ENCODE measurements at regions not wholly inside any gene's neighbourhood (a gene's known extent, or its start where the extent isn't known, plus 50 kb on each side); places are given as distances from the start of the nearest gene placed in this dataset.
"Not testable (repeated sequence)": the region's sequence is repeated elsewhere in the genome, so short reads cannot be mapped to it uniquely, and the experiment has no call there.

- DNase-seq, result no peak
These were observed 98.4 kb upstream of the TARDBP start for GRCh38 chr1:10914056-10914455.

DNA sequence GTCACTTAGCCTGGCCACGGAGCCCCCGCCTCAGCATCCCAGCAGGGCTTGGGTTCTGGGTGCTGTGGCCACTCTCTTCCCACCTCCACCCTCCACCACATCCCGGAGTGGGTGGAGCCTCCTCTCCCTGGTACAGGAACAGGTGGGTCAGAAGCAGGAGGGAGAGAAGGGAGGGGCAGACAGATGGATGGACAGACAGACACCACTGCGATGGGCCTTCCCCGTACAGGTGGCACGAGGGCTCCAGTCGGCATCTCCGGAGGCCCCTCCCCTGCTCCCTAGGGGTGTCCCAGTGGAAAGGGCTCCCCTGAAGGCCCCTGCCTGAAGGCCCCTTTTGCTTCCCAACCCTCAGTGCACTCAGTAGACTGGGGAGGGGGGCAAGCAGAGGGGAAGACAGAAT is 96.9 kb upstream of the TARDBP start:
- DNase-seq, result no peak

DNA sequence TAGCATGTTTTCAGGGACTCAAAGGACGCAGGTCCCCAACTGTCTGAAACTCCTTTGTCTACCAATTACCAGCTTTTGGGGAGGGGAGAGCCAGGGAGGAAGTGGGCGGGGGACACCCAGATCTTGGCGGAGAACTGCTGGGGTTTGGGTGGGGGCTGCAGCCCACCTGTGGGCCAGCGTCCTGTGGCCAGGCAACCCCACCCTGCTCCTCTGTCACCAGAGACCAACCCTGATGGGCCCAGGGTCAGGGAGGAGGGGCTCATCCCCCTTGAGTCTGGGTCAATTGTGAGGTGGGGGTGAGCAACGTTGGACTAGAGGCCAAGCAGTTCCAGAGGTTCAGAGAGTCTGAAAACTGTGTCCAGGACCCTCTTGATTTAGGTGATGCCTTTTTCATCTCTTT is 96.1 kb upstream of the TARDBP start:
- no peak for DNase-seq

DNA sequence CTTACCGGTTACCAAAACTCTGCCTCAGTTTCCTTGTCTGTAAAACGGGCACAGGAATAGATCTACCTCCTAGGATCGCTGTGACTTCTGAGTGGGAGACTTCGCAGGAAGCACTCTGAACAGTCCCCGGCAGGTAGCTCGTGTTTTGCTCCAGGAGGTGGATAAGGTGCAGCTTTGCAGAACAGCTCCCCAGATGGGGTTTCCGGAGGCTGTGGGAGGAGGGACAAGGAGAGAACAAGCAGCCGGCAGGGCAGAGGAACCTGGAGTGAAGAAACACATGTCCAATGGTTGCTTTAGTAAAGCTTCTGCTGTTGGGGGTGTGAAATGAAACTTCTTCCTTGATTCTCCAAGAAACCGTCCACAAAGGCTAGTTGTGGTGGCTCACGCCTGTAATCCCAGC is 95.5 kb upstream of the TARDBP start:
- DNase-seq, result no peak

- DNase-seq, result no peak
These were observed 94.7 kb upstream of the TARDBP start for GRCh38 chr1:10917513-10918454.

GRCh38 chr1:10918531-10918930 is 93.9 kb upstream of the TARDBP start:
- DNase-seq, result no peak

DNA sequence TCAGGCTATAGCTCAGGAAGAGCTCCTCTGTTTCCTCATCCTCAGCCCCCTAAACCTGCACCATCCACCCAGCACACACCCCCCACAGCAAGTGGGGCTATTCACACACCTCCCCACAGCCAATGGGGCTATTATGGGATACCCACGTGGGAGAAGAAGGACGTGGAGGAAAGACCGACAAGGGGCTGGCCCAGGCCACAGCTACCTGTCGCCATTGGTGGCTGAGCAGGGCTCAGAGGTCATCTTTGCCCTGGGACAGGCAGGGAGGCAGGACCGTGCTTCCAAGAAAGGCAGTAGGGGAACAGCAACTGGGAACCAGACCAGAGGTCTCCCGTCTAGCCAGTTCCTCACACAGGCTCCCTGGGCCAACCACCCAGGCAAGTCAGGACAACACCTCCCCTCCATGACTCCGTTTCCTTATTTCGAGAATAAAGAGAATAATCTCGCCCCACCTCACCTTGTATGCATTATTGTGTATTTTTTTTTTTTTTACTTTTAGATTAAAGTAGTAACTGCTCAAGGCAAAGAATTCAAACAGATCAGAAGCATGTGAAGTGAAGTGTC is 92.3 kb upstream of the TARDBP start:
- DNase-seq, result no peak

- DNase-seq, result not testable (repeated sequence)
These were observed 90.0 kb upstream of the TARDBP start for GRCh38 chr1:10922315-10923060.

GRCh38 chr1:10924030-10924429 is 88.4 kb upstream of the TARDBP start:
- DNase-seq, result no peak

DNA sequence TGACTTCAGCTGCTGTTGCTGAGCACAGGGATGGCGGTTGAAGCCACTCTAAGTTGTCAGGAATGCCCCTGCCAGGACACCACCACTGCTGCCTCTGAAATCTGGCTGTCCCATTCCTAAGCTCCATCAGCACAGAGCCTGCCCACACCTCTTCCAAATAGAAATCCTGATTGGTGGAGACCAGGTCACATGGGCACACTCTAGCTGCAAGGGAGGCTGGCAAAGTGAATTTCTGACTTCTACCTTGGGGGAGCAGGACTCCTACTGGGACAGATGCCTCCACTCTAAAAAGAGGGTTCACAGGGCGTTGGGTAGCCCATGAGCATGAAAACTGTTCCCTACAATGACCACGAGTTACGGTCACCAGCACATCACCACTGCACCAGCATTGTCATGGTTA is 83.8 kb upstream of the TARDBP start:
- DNase-seq, result no peak

DNA sequence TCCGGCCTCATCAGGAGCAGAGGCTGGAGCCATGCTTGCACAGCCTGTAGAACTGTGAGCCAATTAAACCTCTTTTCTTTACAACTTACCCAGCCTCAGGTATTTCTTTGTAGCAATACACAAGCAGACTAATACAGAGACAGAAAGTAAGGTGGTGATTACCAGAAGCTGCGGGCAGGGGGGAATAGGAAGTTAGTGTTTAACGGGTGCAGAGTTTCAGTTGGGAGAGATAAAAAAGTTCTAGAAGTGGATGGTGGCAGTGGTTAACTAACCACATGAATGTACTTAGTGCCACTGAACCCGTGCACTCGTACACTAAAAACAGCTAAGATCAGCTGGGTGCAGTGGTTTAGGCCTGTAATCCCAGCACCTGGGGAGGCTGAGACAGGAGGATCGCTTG is 80.4 kb upstream of the TARDBP start:
- DNase-seq, result no peak

DNA sequence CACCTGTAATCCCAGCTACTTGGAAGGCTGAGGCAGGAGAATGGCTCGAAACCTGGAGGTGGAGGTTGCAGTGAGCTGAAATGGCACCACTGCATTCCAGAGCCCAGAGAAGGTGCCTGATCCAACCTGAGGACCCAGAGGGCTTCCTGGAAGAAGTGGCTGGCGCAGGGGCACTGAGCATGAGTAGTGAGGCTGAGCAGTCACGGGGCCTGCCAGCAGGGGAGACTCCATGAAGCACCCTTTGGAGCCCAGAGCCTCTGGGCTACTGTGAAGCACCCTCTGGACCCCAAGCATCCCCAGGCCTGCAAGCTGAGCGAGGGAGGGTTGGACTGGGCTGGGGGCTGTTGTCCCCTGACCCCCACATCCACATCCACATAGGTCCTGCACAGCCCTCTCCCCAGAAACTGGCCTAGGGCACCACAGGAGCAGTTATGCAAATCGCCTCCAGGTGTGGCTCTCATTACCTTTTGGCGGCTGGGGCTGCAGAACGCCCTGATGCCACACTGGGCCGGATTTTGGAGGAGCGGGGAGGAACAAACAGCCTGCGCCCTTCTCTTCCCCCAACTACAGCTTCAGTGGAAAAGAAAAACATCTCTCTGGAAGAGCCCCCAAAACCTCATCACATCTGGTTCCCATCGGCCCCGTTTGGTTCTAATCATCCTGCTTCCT is 78.2 kb upstream of the TARDBP start:
- DNase-seq, result no peak

- DNase-seq, result no peak
These were observed 77.2 kb upstream of the TARDBP start for GRCh38 chr1:10935246-10935645.

DNA sequence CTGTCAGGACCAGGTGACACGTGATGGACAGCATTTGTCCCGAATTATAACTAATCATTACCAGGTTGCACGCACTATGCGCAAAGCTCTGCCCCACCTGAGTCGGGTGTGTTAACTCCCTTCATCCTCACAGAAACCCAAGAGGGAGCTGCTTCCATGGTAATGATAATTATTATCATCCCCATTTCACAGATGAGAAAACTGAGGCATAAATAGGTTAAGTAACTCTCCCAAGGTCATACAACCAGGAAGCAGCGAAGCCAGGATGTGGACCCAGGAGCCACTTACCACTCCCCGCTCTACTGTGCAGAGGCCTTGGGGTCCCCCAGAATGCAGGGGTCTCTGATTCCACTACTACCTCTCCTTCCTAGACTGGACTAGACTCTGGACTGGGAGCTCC is 76.7 kb upstream of the TARDBP start:
- DNase-seq, result no peak

DNA sequence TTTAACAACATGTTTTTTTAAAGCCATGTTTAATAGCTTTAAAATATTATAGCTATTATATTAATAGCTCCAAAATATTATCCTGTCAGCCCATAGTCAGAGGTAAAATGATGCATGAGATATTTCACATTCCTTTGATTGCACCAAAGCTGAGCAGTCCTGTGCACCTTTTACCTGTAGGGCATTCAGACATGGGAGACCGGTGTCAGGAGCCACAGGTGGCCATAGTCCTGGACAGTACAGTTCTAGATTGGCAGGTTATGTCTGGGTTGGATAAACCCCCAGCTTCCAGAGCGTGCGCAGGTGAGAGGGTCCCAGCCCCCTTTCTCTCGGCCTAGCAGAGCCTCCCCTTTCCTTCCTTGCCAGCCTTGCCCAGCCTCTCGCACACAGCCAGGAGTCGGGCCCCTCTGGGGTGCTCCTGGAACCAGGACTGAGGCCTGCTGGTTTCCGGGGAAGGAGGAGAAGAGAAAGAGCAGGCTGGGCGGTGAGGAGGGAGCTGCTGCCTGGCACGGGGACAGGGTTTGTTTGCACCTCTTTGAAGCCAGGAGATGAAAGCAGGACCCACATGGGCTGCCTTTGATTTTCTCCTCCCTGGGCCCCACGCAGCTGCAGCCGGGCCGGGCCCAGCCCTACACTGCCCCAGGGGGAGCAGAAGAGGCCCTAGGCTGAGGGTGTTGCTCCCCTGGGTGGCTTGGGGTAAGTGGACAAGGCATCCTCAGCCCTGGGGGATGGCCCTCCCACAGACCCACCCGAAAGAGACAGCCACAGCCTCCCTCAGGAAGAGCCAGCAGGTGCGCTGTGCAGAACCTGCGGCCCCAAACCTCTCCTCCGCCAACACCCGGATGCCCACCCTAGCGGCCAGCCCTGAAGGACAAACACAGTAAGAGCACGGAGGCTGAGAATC is 75.2 kb upstream of the TARDBP start:
- no peak for DNase-seq

GRCh38 chr1:10938741-10939417 is 73.6 kb upstream of the TARDBP start:
- DNase-seq, result no peak

DNA sequence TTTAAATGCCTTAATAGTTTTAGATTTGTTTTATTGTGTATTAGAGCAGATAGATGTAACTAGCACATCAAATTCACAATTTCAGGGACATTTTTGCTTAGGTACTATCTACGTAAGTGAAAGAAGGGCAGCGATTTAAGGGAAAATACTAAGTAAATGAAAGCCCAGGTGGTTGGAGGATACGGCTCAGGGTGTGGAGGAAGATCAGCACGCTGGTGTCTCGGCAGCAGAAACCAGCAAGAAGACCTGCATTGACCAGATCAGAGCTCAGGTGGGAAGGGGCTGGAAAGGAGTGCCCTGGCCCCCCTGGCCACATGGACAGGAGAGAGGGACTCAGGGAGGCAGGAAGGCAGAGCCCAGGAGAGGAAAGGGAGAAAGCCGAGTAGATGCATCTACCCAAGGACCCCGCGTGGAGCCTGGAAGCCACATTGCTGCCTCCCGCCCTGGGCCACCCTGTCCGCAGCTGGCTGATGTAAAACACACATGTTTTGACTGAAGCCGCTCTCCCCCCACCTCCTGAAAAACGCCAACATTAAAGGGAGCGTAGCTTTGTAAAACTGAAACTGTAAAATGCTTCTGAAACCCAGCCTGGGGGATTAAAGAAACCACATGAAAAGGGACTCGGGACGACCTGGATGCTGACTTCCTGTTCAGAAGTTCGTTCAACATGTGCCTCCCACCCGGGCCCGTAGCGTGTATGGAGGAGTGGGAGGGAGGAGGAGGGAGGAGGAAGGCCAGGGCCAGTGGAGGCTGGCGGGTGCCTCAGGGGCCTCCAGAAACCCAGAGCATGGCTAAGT is 72.6 kb upstream of the TARDBP start:
- DNase-seq, result no peak

DNA sequence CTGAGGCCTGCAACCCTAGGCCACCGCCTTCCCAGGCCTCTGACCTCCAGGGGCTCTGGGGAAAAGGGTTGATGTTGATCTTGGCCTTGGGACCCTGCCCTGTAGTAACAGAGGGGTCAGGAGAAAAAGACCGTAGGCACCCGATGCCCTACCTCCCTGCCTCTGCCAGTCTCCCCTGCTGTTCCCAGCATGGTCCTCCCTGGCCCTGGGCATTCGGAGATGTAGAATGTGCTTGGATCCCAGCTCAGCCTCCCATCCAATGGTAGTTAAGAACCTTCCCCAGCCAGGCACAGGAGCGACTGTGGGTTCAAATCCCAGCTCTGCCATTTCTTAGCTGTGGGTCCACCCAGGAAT is 72.0 kb upstream of the TARDBP start:
- DNase-seq, result no peak

DNA sequence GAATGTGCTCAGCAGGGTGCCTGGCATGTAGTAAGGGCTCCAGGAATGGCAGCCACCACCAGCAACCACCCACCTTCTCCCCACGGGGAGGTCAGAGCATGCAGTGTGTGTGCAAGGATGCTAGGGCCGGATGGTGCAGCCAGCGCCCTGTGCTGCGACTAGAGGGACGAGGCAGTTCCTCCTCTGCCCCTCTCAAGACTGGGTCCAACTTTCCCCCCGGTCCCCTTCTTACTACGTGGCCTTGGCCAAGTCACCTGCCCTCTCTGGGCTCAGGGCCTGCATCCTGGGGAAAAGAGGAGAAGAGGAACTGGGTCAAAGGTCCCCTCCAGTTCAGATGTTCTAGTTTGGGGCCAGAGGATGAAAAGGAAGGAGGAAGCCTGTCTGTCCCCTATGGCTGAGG is 71.6 kb upstream of the TARDBP start:
- no peak for DNase-seq

GRCh38 chr1:10941891-10942541 is 70.4 kb upstream of the TARDBP start:
- no peak for DNase-seq

All from amniotic stem cell (primary cell).